Coronary artery (tissue), 2 donors: ENCODE measurements at regions not wholly inside any gene's neighbourhood (a gene's known extent, or its start where the extent isn't known, plus 50 kb on each side); places are given as distances from the start of the nearest gene placed in this dataset.

ENCODE experiments used
- DNase-seq: peaks from one replicate; pipeline ENCODE4 v3.0.0-alpha.2; 2017; ENCODE audit warnings: low spot score
- H3K27ac ChIP-seq, 2 donors: fragments of 200-600 bp; sonication (generic); one replicate each; pipeline ENCODE4 v1.5.1; 2016 to 2019
- H3K4me3 ChIP-seq: fragments of 200-600 bp; sonication (generic); 2 replicates; pipeline ENCODE4 v1.5.1; 2016; ENCODE audit warnings: mild to moderate bottlenecking, moderate library complexity
- CTCF ChIP-seq: fragments of 200-600 bp; sonication (generic); IDR thresholded peaks from one replicate; pipeline ENCODE4 v1.5.1; 2019; ENCODE audit warnings: antibody characterized with exemption

- no peak for TF ChIP-seq CTCF
- DNase-seq: no peak
- Histone ChIP-seq H3K4me3 (no peak overlapping the region), H3K27ac (no peak overlapping the region)
These were observed 193.9 kb downstream of the IRF8 start for GRCh38 chr16:86092586-86093480.

- no peak overlapping the region for H3K4me3 ChIP-seq
- no peak for DNase-seq
- no peak for TF ChIP-seq CTCF
- H3K27ac ChIP-seq: no peak overlapping the region
These were observed 195.1 kb downstream of the IRF8 start for GRCh38 chr16:86093801-86094750.

- H3K4me3 ChIP-seq: no peak overlapping the region
- DNase-seq: no peak
- TF ChIP-seq CTCF: no peak
- H3K27ac ChIP-seq: no peak overlapping the region
These were observed 196.3 kb downstream of the IRF8 start for GRCh38 chr16:86095131-86095752.

GRCh38 chr16:86095906-86096485 is 197.0 kb downstream of the IRF8 start:
- no peak overlapping the region for H3K27ac ChIP-seq
- no peak for DNase-seq
- H3K4me3 ChIP-seq: no peak overlapping the region
- no peak for TF ChIP-seq CTCF

- no peak for DNase-seq
- no peak for TF ChIP-seq CTCF
- Histone ChIP-seq H3K4me3 (no peak overlapping the region), H3K27ac (no peak overlapping the region)
These were observed 197.9 kb downstream of the IRF8 start for GRCh38 chr16:86096850-86097249.

- no peak for DNase-seq
- Histone ChIP-seq H3K4me3 (no peak overlapping the region), H3K27ac (no peak overlapping the region)
- TF ChIP-seq CTCF: no peak
These were observed 200.4 kb downstream of the IRF8 start for GRCh38 chr16:86099326-86099725.
